Heart left ventricle (tissue), 13 donors: ENCODE measurements at regions not wholly inside any gene's neighbourhood (a gene's known extent, or its start where the extent isn't known, plus 50 kb on each side); places are given as distances from the start of the nearest gene placed in this dataset.

Experiments used
- POLR2A ChIP-seq, 2 donors: fragments of 450-650 bp; IDR thresholded peaks; one replicate each; pipeline ENCODE4 v1.6.1; 2017; ENCODE audit warnings: antibody characterized with exemption in 2 of 2, mild to moderate bottlenecking in 2 of 2, moderate library complexity in 2 of 2
- TF ChIP-seq, protein P1 (sequence below), 12 donors: fragments of 200-600 bp; sonication (generic) in 4 of 12; IDR thresholded peaks; one replicate each; pipeline versions ENCODE4 v1.5.0 to v1.8.0; 2018 to 2022; ENCODE audit warnings: antibody characterized with exemption in 12 of 12, mild to moderate bottlenecking in 5 of 12
- donor health status: ischemic (EF 13 %, LVEDD 7.1; RV severe dilation, severe dysfunction).
- donor health status: DM: no; HTN: yes; CAD: no.
- donor health status: DM: no; HTN: no; CAD: no.
- donor health status: ischemic (EF 25% LVEDD 6.9; RV normal size, moderate dysfunction).
- donor health status: ischemic (EF 25% LVEDD 5.7; RV mildly dilated, moderate dysfunction).
- donor health status: ischemic (EF 35%, LVEDD 5.7; RV mildly dilated, moderate dysfunction).
- donor health status: nonischemic (EF 11% LVEDD 7.7; RV severe dilation, severe dysfunction).
- donor health status: DM: yes; HTN: yes; CAD: no.
- donor health status: PGD.
- donor health status: ischemic (EF 29% LVEDD 5.4; RV normal size, mild dysfunction).
- donor health status: nonischemic (EF 23%, LVEDD 6.1; RV moderate dilation, normal function).

DNA sequence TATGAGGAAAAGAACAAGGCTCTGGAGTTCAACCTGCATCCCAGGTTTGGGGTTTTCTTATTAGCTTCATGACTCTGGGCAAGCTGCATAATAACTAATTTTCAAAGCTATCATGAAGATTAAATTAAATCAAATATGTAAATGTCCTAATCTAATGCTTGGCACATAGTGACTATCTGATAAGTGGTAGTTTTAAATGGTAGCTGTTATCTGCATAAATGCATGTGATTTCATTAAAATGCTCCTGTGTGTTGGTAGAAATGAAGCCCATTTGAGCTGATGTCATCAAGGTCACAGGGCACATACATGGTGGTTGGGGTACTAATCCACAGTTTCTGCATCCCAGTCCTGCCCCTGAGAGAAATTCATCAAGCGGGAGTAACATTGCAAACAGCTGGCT, 428.8 kb downstream of the LRATD1 start:
- TF ChIP-seq, protein P1, sequence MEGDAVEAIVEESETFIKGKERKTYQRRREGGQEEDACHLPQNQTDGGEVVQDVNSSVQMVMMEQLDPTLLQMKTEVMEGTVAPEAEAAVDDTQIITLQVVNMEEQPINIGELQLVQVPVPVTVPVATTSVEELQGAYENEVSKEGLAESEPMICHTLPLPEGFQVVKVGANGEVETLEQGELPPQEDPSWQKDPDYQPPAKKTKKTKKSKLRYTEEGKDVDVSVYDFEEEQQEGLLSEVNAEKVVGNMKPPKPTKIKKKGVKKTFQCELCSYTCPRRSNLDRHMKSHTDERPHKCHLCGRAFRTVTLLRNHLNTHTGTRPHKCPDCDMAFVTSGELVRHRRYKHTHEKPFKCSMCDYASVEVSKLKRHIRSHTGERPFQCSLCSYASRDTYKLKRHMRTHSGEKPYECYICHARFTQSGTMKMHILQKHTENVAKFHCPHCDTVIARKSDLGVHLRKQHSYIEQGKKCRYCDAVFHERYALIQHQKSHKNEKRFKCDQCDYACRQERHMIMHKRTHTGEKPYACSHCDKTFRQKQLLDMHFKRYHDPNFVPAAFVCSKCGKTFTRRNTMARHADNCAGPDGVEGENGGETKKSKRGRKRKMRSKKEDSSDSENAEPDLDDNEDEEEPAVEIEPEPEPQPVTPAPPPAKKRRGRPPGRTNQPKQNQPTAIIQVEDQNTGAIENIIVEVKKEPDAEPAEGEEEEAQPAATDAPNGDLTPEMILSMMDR (IDR thresholded peaks at IDR 0.05), result no peak
- TF ChIP-seq POLR2A (IDR thresholded peaks at IDR 0.05), result no peak
